Cardiac muscle cell (in vitro differentiated cells and primary cell): ENCODE measurements at regions not wholly inside any gene's neighbourhood (a gene's known extent, or its start where the extent isn't known, plus 50 kb on each side); places are given as distances from the start of the nearest gene placed in this dataset.

ENCODE experiments used
- DNase-seq, 2 donors: peaks; one replicate each; pipeline versions ENCODE4 v3.0.0 to v3.0.0-alpha.2; 2010 to 2017; ENCODE audit warnings: low read depth in 1 of 2, low spot score in 1 of 2
- H3K27ac ChIP-seq: fragments of 200-600 bp; sonication (generic); 2 replicates; pipeline ENCODE4 v1.5.1; 2016
- H3K27me3 ChIP-seq: fragments of 200-600 bp; sonication (generic); 2 replicates; pipeline ENCODE4 v1.6.0; 2016; ENCODE audit warnings: control low read depth
- H3K36me3 ChIP-seq: fragments of 200-600 bp; sonication (generic); 2 replicates; pipeline ENCODE4 v1.5.1; 2016; ENCODE audit warnings: control low read depth
- H3K4me1 ChIP-seq: fragments of 200-600 bp; sonication (generic); 2 replicates; pipeline ENCODE4 v1.8.1; 2017; ENCODE audit warnings: low read depth, mild to moderate bottlenecking, mixed run types
- H3K4me3 ChIP-seq: fragments of 200-600 bp; sonication (generic); 2 replicates; pipeline ENCODE4 v1.5.1; 2016; ENCODE audit warnings: mild to moderate bottlenecking
- H3K9me3 ChIP-seq: fragments of 200-600 bp; sonication (generic); 2 replicates; pipeline ENCODE4 v1.5.1; 2017; ENCODE audit warnings: low read depth, mild to moderate bottlenecking, control low read depth
- CTCF ChIP-seq: IDR thresholded peaks from 2 replicates; pipeline ENCODE4 v1.5.1; 2012; ENCODE audit warnings: low read depth, mild to moderate bottlenecking, low read length

GRCh38 chr21:24223624-24224023, 1383.7 kb downstream of the MRPL39 start:
- H3K27ac ChIP-seq, result no peak overlapping the region
- H3K4me1 ChIP-seq, result peaks cover 8% of the 10 kb centered on the region
- H3K36me3 ChIP-seq, result no peaks in the 10 kb centered on the region
- no peak for DNase-seq
- H3K4me3 ChIP-seq, result no peak overlapping the region
- no peak for TF ChIP-seq CTCF
- no peaks in the 10 kb centered on the region for H3K9me3 ChIP-seq
- no peaks in the 10 kb centered on the region for H3K27me3 ChIP-seq

GRCh38 chr21:24222676-24223075, 1384.6 kb downstream of the MRPL39 start:
- Histone ChIP-seq H3K36me3 (no peaks in the 10 kb centered on the region), H3K4me3 (no peak overlapping the region), H3K4me1 (peaks cover 8% of the 10 kb centered on the region), H3K9me3 (no peaks in the 10 kb centered on the region), H3K27me3 (no peaks in the 10 kb centered on the region), H3K27ac (no peak overlapping the region)
- TF ChIP-seq CTCF, result no peak
- peak in 1 of 2 donors; percentile 17 for DNase-seq

- Histone ChIP-seq H3K27ac (no peak overlapping the region), H3K4me1 (peaks cover 8% of the 10 kb centered on the region), H3K4me3 (no peak overlapping the region), H3K36me3 (no peaks in the 10 kb centered on the region), H3K27me3 (no peaks in the 10 kb centered on the region), H3K9me3 (no peaks in the 10 kb centered on the region)
- no peak for TF ChIP-seq CTCF
- DNase-seq, result peak in 1 of 2 donors; percentile 3
Measured at GRCh38 chr21:24220446-24220845, 1386.8 kb downstream of the MRPL39 start.

- TF ChIP-seq CTCF, result no peak
Measured at GRCh38 chr21:24217151-24217550, 1390.1 kb downstream of the MRPL39 start.

GRCh38 chr21:24210130-24210529, 1397.2 kb downstream of the MRPL39 start:
- no peaks in the 10 kb centered on the region for H3K4me1 ChIP-seq
- H3K9me3 ChIP-seq, result no peaks in the 10 kb centered on the region
- H3K4me3 ChIP-seq, result no peak overlapping the region
- TF ChIP-seq CTCF, result no peak
- no peak for DNase-seq
- no peaks in the 10 kb centered on the region for H3K27me3 ChIP-seq
- no peak overlapping the region for H3K27ac ChIP-seq
- no peaks in the 10 kb centered on the region for H3K36me3 ChIP-seq

More at GRCh38 chr21:24217151-24217550, 1390.1 kb downstream of the MRPL39 start:
- H3K4me3 ChIP-seq, result no peak overlapping the region
- no peaks in the 10 kb centered on the region for H3K36me3 ChIP-seq
- H3K9me3 ChIP-seq, result no peaks in the 10 kb centered on the region
- H3K4me1 ChIP-seq, result no peaks in the 10 kb centered on the region
- no peaks in the 10 kb centered on the region for H3K27me3 ChIP-seq
- H3K27ac ChIP-seq, result no peak overlapping the region
- DNase-seq, result no peak
